GM12875 (cell line): ENCODE measurements at regions not wholly inside any gene's neighbourhood (a gene's known extent, or its start where the extent isn't known, plus 50 kb on each side); places are given as distances from the start of the nearest gene placed in this dataset.
"Not testable (repeated sequence)": the region's sequence is repeated elsewhere in the genome, so short reads cannot be mapped to it uniquely, and the experiment has no call there.

Experiments used
- H3K4me3 ChIP-seq: one replicate; pipeline ENCODE4 v1.5.1; 2011; ENCODE audit warnings: low read depth, low read length, control low read depth
- TF ChIP-seq, protein P1 (sequence below): IDR thresholded peaks from 2 replicates; pipeline ENCODE4 v1.5.1; 2011; ENCODE audit warnings: low read depth, mild to moderate bottlenecking, control low read depth, inconsistent platforms, low read length, moderate library complexity, borderline replicate concordance; ENCODE audit not compliant: insufficient read depth

DNA sequence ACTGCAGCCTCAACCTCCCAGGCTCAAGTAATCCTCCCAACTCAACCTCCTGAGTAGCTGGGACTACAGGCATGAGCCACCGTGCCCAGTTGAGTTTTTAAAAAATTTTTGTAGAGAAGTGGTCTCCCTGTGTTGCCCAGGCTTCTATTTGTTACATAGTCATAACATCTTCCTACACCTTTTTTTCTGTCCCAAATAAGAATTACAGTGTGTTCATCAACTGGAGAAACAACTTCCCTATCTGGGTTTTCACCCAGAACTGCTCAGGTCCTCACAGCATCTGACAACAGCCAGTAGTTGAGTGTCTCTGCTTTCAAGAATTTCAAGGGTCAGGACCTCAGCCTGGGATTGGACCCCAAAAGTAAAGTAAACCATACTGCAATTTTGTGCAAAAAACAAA is 235.2 kb upstream of the AMIGO2 start:
- no peak overlapping the region for H3K4me3 ChIP-seq
- TF ChIP-seq, protein P1, sequence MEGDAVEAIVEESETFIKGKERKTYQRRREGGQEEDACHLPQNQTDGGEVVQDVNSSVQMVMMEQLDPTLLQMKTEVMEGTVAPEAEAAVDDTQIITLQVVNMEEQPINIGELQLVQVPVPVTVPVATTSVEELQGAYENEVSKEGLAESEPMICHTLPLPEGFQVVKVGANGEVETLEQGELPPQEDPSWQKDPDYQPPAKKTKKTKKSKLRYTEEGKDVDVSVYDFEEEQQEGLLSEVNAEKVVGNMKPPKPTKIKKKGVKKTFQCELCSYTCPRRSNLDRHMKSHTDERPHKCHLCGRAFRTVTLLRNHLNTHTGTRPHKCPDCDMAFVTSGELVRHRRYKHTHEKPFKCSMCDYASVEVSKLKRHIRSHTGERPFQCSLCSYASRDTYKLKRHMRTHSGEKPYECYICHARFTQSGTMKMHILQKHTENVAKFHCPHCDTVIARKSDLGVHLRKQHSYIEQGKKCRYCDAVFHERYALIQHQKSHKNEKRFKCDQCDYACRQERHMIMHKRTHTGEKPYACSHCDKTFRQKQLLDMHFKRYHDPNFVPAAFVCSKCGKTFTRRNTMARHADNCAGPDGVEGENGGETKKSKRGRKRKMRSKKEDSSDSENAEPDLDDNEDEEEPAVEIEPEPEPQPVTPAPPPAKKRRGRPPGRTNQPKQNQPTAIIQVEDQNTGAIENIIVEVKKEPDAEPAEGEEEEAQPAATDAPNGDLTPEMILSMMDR: no peak

DNA sequence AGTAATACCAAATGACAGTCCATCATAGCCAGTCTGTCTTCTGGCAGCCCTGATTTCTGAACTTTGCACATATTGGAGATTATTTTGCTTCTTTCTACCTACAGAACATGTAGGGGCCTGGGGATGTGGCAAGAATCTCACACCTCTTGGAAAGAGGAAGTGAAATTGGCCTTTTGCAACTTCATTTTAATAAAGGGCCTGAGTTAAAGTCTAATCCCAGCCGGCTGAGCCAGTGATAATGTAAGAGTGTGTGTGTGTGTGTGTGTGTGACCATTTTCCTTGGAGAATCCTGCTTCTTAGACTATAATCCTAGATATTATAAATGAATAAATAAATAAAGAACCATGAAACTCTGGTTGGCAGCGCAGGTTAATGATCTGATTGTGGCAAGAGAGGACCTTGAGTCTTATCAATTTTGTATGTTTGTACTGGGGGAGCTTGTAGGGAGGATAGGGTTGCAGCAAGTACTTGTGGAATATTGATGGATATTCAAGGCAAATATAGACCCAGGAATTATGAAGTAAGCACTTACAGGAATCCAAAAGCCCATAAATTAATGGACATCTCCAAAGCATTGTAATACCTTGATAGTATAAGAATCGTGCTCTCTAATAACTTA is 233.2 kb upstream of the AMIGO2 start:
- H3K4me3 ChIP-seq: no peak overlapping the region
- TF ChIP-seq, protein P1: no peak

DNA sequence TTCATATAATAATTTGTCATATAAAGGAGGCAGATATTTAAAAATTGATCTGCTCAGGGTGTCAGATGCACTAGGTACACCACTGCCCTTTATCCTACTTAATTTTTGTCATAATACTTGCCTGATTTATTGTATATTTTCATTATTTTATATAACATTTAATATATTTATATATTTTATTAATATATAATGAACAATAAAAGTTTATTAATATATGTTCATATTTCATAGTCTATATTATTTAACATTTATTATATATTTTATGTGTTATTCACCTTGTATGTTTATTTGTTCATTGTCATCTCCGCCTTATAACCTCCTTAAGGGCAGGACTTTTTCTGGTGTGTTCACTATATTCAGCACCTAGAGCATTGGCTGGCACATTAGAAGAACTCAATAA is 232.4 kb upstream of the AMIGO2 start:
- TF ChIP-seq, protein P1: no peak
- H3K4me3 ChIP-seq: no peak overlapping the region

DNA sequence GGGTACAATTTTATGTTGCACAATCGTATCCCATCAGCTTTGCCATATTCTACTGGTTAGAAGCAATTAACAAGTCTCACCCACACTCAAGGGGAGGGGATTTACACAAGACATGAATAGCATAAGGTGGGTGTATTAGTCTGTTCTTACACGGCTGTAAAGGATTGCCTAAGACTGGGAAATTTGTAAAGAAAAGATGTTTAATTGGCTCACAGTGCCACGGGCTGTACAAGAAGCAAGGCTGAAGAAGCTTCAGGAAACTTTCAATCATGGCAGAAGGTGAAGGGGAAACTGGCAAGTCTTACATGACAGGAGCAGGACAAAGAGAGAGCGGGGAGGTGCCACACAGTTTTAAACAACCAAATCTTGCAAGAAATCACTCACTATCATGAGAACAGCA is 231.8 kb upstream of the AMIGO2 start:
- no peak overlapping the region for H3K4me3 ChIP-seq
- TF ChIP-seq, protein P1: no peak

DNA sequence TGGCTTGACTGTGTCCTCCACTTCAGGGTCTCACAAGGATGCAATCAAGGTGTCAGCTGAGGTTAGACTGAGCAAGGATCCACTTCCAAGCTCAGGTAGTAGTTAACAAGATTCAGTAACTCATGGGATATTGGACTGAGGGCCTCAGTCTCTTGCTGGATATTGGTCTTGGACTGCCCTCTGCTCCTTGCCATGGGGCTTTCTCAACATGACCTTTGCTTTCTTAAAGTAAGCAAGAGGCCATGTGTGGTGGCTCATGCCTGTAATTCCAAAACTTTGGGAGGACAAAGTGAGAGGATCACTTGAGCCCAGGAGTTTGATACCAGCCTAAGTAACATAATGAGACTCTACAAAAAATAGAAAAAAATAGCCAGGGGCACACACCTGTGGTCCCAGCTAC is 231.3 kb upstream of the AMIGO2 start:
- TF ChIP-seq, protein P1: no peak
- no peak overlapping the region for H3K4me3 ChIP-seq

DNA sequence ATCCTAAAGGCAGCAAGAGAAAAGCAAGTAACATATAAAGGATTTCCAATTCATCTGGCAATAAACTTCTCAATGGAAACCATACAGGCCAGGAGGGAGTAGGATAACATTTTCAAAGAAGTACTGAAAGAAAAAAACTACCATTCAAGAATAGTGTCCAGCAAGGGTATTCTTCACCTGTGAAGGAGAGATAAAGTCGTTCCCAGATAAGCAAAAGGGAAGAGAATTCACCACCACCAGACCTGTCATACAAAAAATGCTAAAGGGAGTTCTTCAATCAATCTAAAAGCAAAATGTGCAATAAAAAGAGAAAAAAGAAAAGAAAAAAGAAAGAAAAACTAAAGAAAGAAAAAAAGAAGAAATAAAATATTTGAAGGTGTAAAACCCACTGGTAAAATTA is 228.9 kb upstream of the AMIGO2 start:
- H3K4me3 ChIP-seq: no peak overlapping the region
- TF ChIP-seq, protein P1: no peak

DNA sequence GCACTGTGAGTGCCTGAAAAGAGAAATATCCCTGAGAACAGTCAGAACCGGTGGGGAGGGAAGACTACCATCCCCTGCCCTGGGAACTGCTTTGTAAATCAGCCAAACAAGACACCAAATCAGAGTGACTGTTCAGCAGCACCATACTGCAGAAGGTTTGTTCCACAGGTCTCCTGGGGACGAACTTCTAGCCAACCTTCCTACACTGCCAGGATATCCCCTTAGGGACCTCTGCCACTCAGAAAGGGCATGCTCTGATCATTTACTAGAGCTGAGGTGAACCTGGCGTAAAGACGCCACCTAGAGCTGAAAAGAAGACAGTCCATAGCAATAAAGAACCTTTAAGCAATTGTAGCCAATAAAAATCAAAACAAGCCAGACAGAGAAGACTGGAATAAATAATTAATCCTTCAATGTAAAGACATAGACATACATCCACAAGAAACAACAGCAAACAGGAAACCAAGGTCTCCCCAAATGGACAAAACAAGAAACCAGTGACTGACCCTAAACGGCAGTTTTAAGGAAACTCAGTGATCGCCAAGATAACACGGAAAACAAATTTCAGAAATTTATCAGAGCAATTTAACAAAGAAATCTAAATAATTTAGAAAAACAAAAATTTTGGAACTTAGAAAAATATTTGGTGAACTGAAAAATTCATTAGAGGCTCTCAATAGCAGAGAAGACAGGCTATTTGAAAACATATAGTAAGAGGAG is 228.1 kb upstream of the AMIGO2 start:
- TF ChIP-seq, protein P1: peak; percentile 54
- no peak overlapping the region for H3K4me3 ChIP-seq

DNA sequence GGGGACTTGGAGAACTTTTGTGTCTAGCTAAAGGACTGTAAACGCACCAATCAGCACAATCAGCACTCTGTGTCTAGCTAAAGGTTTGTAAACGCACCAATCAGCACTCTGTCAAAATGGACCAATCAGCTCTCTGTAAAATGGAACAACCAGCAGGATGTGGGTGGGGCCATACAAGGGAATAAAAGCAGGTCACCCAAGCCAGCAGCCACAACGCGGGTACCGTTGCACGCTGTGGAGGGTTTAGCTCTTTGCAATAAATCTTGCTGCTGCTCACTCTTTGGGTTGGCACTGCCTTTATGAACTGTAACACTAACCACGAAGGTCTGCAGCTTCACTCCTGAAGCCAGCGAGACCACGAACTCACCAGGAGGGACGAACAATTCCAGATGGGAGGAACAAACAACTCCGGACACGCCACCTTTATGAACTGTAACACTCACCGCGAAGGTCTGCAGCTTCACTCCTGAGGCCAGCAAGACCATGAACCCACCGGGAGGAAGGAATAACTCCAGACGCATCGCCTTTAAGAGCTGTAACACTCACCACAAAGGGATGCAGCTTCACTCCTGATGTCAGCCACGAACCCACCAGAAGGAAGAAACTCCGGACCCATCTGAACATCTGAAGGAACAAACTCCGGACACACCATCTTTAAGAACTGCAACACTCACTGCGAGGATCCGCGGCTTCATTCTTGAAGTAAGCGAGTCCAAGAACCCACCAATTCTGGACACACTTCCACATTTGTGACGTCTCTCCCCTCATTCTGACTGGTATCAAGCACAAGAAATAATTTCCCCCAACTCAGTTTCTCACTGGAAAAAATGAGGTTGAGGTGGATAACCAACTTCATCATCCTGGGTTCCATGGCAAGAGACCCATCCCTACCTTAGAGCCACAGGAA is 227.3 kb upstream of the AMIGO2 start:
- H3K4me3 ChIP-seq: not testable (repeated sequence)
